Smooth muscle cell (in vitro differentiated cells): ENCODE measurements at regions not wholly inside any gene's neighbourhood (a gene's known extent, or its start where the extent isn't known, plus 50 kb on each side); places are given as distances from the start of the nearest gene placed in this dataset.

ENCODE experiments used
- DNase-seq: peaks from one replicate; lab custom pipeline; 2025; ENCODE audit not compliant: unreplicated experiment; lab: John Stamatoyannopoulos, UW
- H2AFZ ChIP-seq: fragments of 200-600 bp; sonication (generic); 2 replicates; pipeline ENCODE4 v1.6.0; 2016; ENCODE audit warnings: antibody characterized with exemption, low read depth, mild to moderate bottlenecking
- H3F3A ChIP-seq: fragments of 200-600 bp; sonication (generic); 2 replicates; pipeline ENCODE4 v1.6.0; 2017; ENCODE audit warnings: antibody characterized with exemption, low read depth
- H3K27ac ChIP-seq: fragments of 200-600 bp; sonication (generic); 2 replicates; pipeline ENCODE4 v1.5.1; 2016; ENCODE audit warnings: low read depth, mild to moderate bottlenecking
- H3K27me3 ChIP-seq: fragments of 200-600 bp; sonication (generic); 2 replicates; pipeline ENCODE4 v1.6.1; 2016; ENCODE audit warnings: low read depth, mild to moderate bottlenecking
- H3K36me3 ChIP-seq: fragments of 200-600 bp; sonication (generic); 2 replicates; pipeline ENCODE4 v1.5.1; 2016; ENCODE audit warnings: low read depth
- H3K4me1 ChIP-seq: fragments of 200-600 bp; sonication (generic); 2 replicates; pipeline ENCODE4 v1.5.1; 2016; ENCODE audit warnings: low read depth
- H3K4me2 ChIP-seq: fragments of 200-600 bp; sonication (generic); 2 replicates; pipeline ENCODE4 v1.6.0; 2016; ENCODE audit warnings: mild to moderate bottlenecking
- H3K4me3 ChIP-seq: fragments of 200-600 bp; sonication (generic); 2 replicates; pipeline ENCODE4 v1.5.1; 2016; ENCODE audit warnings: mild to moderate bottlenecking
- H3K79me2 ChIP-seq: fragments of 200-600 bp; sonication (generic); 2 replicates; pipeline ENCODE4 v1.6.0; 2016; ENCODE audit warnings: low read depth, mild to moderate bottlenecking
- H3K9ac ChIP-seq: fragments of 200-600 bp; sonication (generic); 2 replicates; pipeline ENCODE4 v1.6.0; 2016; ENCODE audit warnings: low read depth
- H3K9me3 ChIP-seq: fragments of 200-600 bp; sonication (generic); replicated peaks from 2 replicates; pipeline ENCODE4 v1.5.1; 2016; ENCODE audit warnings: low read depth
- H4K20me1 ChIP-seq: fragments of 200-600 bp; sonication (generic); 2 replicates; pipeline ENCODE4 v1.6.0; 2016; ENCODE audit warnings: low read depth
- WGBS: methylation state at CpG from one replicate; pipeline ENCODE4 v1.1.7; 2016; ENCODE audit warnings: low lambda C conversion rate; 5-methylcytosine and 5-hydroxymethylcytosine counted together
- TF ChIP-seq, protein P1 (sequence below): fragments of 200-600 bp; sonication (generic); IDR thresholded peaks from 2 replicates; pipeline ENCODE4 v1.5.1; 2017; ENCODE audit warnings: borderline replicate concordance, mild to moderate bottlenecking, antibody characterized with exemption; ENCODE audit not compliant: insufficient read depth, poor library complexity, severe bottlenecking

DNA sequence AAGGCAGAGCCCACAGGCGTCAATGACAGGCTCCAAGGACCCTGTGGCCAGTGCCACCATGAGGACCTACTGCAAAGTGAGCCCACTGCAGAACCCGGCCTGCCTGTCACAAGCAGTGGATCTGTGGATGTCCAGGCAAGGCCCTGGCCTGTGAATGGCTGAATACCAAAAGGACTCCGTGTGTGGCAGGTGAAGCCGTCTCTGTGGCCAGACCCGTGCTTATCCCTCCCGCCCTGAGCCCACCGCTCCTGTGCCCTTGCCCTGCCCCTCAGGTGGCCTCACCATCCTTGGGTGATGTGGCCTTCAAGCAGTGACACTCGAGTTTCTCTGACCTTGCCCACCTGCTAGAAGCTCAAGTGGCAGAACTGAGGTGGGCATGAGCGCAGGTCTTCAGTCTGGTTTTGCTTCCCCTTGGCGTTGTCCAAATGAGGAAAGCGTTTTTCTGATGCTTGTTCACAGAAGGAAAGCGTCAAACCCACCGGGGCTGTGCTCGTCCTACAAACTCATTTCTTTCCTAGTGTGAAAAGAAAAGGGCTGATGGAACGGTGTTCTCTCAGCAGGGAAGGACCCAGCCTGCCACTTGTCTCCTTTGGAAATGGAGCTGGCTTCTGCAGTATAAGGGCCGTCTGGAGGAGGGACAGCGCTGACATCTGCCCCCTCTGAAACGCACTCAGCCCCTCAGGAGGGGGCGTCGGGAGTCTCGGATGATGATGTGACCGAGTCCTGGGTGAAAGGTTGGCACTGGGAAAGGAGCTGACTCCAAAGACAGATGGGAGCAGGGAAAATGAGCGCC, 377.7 kb upstream of the IRX4 start:
- H3K4me1 ChIP-seq: no peaks in the 10 kb centered on the region
- H3K9ac ChIP-seq: no peak overlapping the region
- no peak for DNase-seq
- H3K27ac ChIP-seq: no peak overlapping the region
- no peak overlapping the region for H3K4me3 ChIP-seq
- TF ChIP-seq, protein P1, sequence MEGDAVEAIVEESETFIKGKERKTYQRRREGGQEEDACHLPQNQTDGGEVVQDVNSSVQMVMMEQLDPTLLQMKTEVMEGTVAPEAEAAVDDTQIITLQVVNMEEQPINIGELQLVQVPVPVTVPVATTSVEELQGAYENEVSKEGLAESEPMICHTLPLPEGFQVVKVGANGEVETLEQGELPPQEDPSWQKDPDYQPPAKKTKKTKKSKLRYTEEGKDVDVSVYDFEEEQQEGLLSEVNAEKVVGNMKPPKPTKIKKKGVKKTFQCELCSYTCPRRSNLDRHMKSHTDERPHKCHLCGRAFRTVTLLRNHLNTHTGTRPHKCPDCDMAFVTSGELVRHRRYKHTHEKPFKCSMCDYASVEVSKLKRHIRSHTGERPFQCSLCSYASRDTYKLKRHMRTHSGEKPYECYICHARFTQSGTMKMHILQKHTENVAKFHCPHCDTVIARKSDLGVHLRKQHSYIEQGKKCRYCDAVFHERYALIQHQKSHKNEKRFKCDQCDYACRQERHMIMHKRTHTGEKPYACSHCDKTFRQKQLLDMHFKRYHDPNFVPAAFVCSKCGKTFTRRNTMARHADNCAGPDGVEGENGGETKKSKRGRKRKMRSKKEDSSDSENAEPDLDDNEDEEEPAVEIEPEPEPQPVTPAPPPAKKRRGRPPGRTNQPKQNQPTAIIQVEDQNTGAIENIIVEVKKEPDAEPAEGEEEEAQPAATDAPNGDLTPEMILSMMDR: no peak
- H3K79me2 ChIP-seq: no peaks in the 10 kb centered on the region
- H3K27me3 ChIP-seq: no peaks in the 10 kb centered on the region
- H4K20me1 ChIP-seq: no peaks in the 10 kb centered on the region
- H3K36me3 ChIP-seq: no peaks in the 10 kb centered on the region
- H3K9me3 ChIP-seq: no peaks in the 10 kb centered on the region
- no peaks in the 10 kb centered on the region for H3F3A ChIP-seq
- WGBS: 90% methylated on average over 23 of the region's 23 CpGs
- H3K4me2 ChIP-seq: no peak overlapping the region
- H2AFZ ChIP-seq: no peak overlapping the region

DNA sequence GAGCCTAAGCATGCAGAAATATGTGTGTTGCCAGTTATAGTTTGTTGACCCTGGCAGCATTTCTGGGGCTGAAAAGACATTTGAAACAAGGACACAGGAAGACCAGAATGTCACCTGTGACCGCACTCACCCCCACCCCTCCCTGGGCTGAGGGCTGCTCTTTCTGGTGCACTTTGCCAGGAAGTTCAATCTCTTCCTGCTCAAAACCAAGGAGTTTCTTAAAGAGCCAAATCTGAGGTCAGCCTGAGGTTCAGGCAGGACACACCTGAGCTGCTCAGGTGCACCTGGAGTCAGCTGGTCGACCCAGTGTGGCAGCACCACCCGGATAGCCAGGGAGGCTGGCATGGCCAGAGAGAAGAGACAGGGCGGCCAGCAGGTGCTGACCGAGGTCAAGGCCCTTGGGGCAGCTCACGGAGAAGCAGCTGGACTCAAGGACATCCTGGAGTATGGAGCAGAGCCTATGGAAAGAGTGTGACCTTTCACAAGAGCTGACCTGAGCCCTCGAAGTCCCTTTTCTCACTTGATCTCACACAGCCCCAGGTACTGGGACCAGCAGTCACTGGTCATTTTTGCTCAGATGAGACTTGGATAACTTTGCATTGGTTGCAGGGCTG, 376.9 kb upstream of the IRX4 start:
- no peak overlapping the region for H3K4me2 ChIP-seq
- H2AFZ ChIP-seq: no peak overlapping the region
- TF ChIP-seq, protein P1: no peak
- H4K20me1 ChIP-seq: no peaks in the 10 kb centered on the region
- H3F3A ChIP-seq: no peaks in the 10 kb centered on the region
- H3K27me3 ChIP-seq: no peaks in the 10 kb centered on the region
- no peaks in the 10 kb centered on the region for H3K79me2 ChIP-seq
- no peaks in the 10 kb centered on the region for H3K4me1 ChIP-seq
- WGBS: 68% methylated on average over 7 of the region's 7 CpGs
- H3K27ac ChIP-seq: no peak overlapping the region
- DNase-seq: no peak
- no peaks in the 10 kb centered on the region for H3K36me3 ChIP-seq
- no peak overlapping the region for H3K9ac ChIP-seq
- no peaks in the 10 kb centered on the region for H3K9me3 ChIP-seq
- no peak overlapping the region for H3K4me3 ChIP-seq

DNA sequence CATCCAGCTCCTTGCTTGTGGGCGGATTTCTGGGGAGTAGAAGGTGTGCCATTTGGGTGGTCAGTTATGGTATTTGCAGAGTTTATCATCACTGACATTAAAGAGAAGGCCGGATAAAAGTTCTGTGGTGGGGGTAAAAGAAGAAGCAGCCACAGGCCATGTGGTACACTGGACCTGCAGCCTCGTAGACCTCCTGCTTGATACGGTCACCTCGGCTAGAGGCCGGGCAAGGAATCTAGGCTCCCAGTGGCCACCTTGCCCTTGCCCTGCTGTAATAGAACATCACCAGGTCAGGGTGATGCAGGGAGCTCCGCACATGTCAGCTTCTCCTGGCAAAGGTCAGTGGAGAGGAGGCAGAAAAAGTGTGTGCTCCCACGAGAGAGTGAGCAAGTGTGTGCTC, 376.1 kb upstream of the IRX4 start:
- Histone ChIP-seq H3K4me2 (no peak overlapping the region), H3K9ac (no peak overlapping the region), H3K79me2 (no peaks in the 10 kb centered on the region), H3K4me3 (no peak overlapping the region), H3K36me3 (no peaks in the 10 kb centered on the region), H2AFZ (no peak overlapping the region), H3F3A (no peaks in the 10 kb centered on the region), H4K20me1 (no peaks in the 10 kb centered on the region), H3K27ac (no peak overlapping the region), H3K9me3 (no peaks in the 10 kb centered on the region), H3K4me1 (no peaks in the 10 kb centered on the region), H3K27me3 (no peaks in the 10 kb centered on the region)
- no peak for DNase-seq
- TF ChIP-seq, protein P1: no peak
- 79% methylated on average over 8 of the region's 8 CpGs for WGBS
